ENCODE measurements at regions not wholly inside any gene's neighbourhood (a gene's known extent, or its start where the extent isn't known, plus 50 kb on each side); places are given as distances from the start of the nearest gene placed in this dataset.
"Not testable (repeated sequence)": the region's sequence is repeated elsewhere in the genome, so short reads cannot be mapped to it uniquely, and the experiment has no call there.

- not testable (repeated sequence) for TF ChIP-seq CTCF, POLR2A (IDR thresholded peaks at IDR 0.05)
Observed at GRCh38 chrX:10469-11458, 270.4 kb upstream of the PLCXD1 start.

Measured in lower leg skin (tissue), 3 donors.